ENCODE measurements at regions not wholly inside any gene's neighbourhood (a gene's known extent, or its start where the extent isn't known, plus 50 kb on each side); places are given as distances from the start of the nearest gene placed in this dataset.

DNA sequence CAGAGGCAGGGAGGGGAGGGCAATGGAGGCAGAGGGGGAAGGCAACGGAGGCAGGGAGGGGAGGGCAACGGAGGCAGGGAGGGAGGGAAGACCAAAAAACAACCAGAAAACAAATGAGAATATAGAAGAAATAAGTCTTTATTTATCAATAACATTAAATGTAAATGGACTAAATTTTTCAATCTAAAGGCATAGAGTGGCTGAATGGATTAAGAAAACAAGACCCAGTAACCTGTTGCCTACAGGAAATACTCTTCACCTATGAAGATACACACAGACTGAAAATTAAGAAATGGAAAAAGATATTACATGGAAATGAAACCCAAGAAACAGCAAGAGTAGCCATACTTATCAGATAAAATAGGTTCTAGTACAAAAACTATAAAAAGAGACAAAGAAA lies 536.3 kb downstream of the TBC1D4 start (continued):
- TF ChIP-seq FIP1L1 (IDR thresholded peaks at IDR 0.05; ENCODE audit: low read depth, low read length, poor library complexity, severe bottlenecking) (no peak), MED1 (CRISPR knock-in tag; IDR thresholded peaks at IDR 0.05; ENCODE audit: borderline replicate concordance) (no peak), HDGF (IDR thresholded peaks at IDR 0.05) (no peak), RBM25 (IDR thresholded peaks at IDR 0.05; ENCODE audit: low read depth, low read length, severe bottlenecking) (peak; percentile 44), PURB (CRISPR knock-in tag; IDR thresholded peaks at IDR 0.05; ENCODE audit: low read depth) (no peak), HNRNPH1 (optimal IDR thresholded peaks at IDR 0.05; ENCODE audit: low read depth, low read length) (no peak)
- TF ChIP-seq, protein P1, sequence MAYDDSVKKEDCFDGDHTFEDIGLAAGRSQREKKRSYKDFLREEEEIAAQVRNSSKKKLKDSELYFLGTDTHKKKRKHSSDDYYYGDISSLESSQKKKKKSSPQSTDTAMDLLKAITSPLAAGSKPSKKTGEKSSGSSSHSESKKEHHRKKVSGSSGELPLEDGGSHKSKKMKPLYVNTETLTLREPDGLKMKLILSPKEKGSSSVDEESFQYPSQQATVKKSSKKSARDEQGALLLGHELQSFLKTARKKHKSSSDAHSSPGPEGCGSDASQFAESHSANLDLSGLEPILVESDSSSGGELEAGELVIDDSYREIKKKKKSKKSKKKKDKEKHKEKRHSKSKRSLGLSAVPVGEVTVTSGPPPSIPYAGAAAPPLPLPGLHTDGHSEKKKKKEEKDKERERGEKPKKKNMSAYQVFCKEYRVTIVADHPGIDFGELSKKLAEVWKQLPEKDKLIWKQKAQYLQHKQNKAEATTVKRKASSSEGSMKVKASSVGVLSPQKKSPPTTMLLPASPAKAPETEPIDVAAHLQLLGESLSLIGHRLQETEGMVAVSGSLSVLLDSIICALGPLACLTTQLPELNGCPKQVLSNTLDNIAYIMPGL (CRISPR knock-in tag; IDR thresholded peaks at IDR 0.05), result no peak
- TF ChIP-seq, protein P2, sequence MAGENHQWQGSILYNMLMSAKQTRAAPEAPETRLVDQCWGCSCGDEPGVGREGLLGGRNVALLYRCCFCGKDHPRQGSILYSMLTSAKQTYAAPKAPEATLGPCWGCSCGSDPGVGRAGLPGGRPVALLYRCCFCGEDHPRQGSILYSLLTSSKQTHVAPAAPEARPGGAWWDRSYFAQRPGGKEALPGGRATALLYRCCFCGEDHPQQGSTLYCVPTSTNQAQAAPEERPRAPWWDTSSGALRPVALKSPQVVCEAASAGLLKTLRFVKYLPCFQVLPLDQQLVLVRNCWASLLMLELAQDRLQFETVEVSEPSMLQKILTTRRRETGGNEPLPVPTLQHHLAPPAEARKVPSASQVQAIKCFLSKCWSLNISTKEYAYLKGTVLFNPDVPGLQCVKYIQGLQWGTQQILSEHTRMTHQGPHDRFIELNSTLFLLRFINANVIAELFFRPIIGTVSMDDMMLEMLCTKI (IDR thresholded peaks at IDR 0.05; ENCODE audit: partially characterized antibody), result no peak

Data from K562 (cell line).